ENCODE measurements at regions not wholly inside any gene's neighbourhood (a gene's known extent, or its start where the extent isn't known, plus 50 kb on each side); places are given as distances from the start of the nearest gene placed in this dataset.

DNA sequence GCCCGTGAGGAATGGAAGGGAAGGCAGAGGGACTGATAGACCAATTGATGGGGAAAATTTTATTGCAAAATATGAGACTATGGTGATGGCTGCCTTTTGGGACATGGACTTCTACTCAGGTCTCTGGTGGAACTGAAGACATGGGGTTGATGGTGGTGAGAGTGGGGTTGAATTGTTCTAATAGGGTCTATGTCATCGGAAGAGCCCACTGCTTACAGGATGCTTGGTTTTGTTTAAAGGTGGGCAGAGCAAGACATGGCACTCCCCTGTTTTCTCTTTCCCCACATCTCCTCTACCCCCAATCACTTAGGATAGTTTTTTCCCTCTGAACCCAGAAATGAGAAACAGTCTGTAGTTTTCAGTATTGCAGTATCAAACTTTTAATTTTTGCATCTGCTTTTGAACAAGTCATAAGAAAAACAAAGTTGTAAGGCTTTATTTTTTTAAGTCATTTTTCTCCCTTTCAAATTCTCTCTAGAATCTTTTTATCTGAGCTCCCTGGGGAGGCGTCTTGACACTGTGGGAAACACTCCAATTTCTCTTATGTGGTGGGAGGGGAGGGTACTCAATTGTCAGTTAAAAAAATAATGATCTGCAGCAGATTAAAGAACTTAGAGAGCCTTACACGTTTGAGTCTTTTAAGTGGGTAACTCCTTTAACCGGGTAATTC is 276.2 kb upstream of the TBC1D5 start:
- TF ChIP-seq, protein P1, sequence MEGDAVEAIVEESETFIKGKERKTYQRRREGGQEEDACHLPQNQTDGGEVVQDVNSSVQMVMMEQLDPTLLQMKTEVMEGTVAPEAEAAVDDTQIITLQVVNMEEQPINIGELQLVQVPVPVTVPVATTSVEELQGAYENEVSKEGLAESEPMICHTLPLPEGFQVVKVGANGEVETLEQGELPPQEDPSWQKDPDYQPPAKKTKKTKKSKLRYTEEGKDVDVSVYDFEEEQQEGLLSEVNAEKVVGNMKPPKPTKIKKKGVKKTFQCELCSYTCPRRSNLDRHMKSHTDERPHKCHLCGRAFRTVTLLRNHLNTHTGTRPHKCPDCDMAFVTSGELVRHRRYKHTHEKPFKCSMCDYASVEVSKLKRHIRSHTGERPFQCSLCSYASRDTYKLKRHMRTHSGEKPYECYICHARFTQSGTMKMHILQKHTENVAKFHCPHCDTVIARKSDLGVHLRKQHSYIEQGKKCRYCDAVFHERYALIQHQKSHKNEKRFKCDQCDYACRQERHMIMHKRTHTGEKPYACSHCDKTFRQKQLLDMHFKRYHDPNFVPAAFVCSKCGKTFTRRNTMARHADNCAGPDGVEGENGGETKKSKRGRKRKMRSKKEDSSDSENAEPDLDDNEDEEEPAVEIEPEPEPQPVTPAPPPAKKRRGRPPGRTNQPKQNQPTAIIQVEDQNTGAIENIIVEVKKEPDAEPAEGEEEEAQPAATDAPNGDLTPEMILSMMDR (IDR thresholded peaks at IDR 0.05), result no peak
- no peak for ATAC-seq
- intact Hi-C loops (cut with DNase I), result no loop called here

DNA sequence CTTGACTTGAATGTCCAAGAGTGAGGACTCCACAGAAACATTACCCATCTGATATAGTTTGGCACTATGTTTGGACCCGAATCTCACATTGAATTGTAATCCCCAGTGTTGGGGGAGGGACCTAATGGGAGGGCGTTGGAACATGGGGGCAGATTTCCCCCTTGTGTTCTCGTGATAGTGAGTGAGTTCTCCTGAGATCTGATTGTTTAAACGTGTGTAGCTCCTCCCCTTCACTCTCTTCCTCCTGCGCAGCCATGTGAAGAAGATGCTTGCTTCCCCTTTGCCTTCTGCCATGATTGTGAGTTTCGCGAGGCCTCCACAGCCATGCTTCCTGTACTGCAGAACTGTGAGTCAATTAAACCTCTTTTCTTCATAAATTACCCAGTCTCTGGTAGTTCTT is 273.9 kb upstream of the TBC1D5 start:
- ATAC-seq (no peak), DNase-seq (no peak)
- TF ChIP-seq, protein P1 (IDR thresholded peaks at IDR 0.05), result no peak
- Histone ChIP-seq H3K9me3 (no peaks in the 10 kb centered on the region), H3K27me3 (no peaks in the 10 kb centered on the region), H3K36me3 (no peaks in the 10 kb centered on the region), H3K4me1 (no peaks in the 10 kb centered on the region), H3K27ac (no peak overlapping the region), H3K4me3 (no peak overlapping the region)
- intact Hi-C loops (cut with DNase I), result no loop called here

More for the DNA sequence above, 276.2 kb upstream of the TBC1D5 start:
- no peak overlapping the region for H3K27ac ChIP-seq
- H3K36me3 ChIP-seq, result no peaks in the 10 kb centered on the region
- no peaks in the 10 kb centered on the region for H3K27me3 ChIP-seq
- DNase-seq, result no peak
- H3K4me3 ChIP-seq, result no peak overlapping the region
- H3K9me3 ChIP-seq, result no peaks in the 10 kb centered on the region
- no peaks in the 10 kb centered on the region for H3K4me1 ChIP-seq

DNA sequence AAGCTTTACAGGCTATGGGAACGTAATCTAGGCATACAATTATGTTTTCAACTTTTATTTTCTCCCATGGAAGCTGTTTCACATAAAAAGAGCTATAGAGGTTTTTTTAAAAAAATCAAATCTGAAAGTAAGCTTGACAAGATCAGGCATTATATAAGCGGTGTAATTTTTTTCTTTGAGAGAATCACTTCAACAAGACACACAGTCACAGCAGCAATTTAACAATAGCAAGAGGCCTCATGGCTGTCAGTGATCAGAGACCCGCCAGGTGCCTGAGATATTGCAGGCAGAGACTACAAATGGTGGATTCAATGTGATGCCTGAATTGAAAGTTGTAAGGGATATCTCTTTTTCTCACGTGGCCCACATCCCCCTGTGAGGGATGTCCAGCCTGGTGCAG is 270.5 kb upstream of the TBC1D5 start:
- no peak for ATAC-seq
- H3K36me3 ChIP-seq, result no peaks in the 10 kb centered on the region
- H3K4me1 ChIP-seq, result no peaks in the 10 kb centered on the region
- no peak for DNase-seq
- H3K9me3 ChIP-seq, result no peaks in the 10 kb centered on the region
- no peak overlapping the region for H3K27ac ChIP-seq
- TF ChIP-seq, protein P1 (IDR thresholded peaks at IDR 0.05), result no peak
- H3K27me3 ChIP-seq, result no peaks in the 10 kb centered on the region
- H3K4me3 ChIP-seq, result no peak overlapping the region
- intact Hi-C loops (cut with DNase I), result no loop called here

DNA sequence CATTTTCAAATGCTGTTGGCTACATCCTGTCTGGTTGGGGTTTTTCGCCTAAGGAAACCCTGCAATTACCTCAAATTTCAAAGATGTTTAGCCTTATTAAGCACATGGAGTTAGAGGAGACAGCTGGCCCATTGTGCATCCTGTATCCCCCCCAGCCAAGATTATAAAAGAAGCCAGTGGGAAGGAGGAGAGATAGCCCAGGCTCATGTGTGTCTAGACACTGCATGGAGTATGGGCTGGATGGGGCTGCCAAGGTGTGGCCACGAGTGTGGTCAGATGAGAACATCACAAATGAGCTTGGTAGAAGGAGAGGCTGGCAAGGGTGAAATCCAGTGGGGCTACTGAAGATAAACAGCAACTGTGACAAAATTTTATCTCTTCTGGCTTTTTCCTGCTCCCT is 270.0 kb upstream of the TBC1D5 start:
- TF ChIP-seq, protein P1 (IDR thresholded peaks at IDR 0.05), result no peak
- Histone ChIP-seq H3K9me3 (no peaks in the 10 kb centered on the region), H3K4me1 (no peaks in the 10 kb centered on the region), H3K36me3 (no peaks in the 10 kb centered on the region), H3K27me3 (no peaks in the 10 kb centered on the region), H3K27ac (no peak overlapping the region), H3K4me3 (no peak overlapping the region)
- intact Hi-C loops (cut with DNase I), result no loop called here
- ATAC-seq (no peak), DNase-seq (no peak)

DNA sequence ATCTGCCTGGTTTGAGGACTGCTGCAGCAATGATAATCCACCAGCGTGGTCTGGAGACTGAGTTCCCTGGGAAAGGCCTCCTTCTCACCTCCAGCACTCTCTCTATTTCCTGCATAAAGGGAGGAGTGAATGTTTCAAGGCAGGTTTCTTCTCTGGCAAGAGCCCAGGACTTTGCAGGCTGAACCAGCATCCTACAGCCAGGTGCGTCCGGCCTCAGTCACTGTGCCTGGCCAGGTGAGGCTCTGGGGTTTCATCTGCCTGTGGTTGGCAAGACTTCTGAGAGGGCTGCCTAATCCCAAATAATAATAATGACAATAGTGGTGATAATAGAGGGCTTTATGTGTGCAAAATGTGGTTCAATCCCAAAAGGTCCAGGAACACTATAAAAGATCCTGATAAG is 269.0 kb upstream of the TBC1D5 start:
- no peaks in the 10 kb centered on the region for H3K36me3 ChIP-seq
- no peaks in the 10 kb centered on the region for H3K9me3 ChIP-seq
- intact Hi-C loops (cut with DNase I), result no loop called here
- no peak for DNase-seq
- no peak overlapping the region for H3K27ac ChIP-seq
- TF ChIP-seq, protein P1 (IDR thresholded peaks at IDR 0.05), result no peak
- no peak overlapping the region for H3K4me3 ChIP-seq
- ATAC-seq, result no peak
- H3K27me3 ChIP-seq, result no peaks in the 10 kb centered on the region
- H3K4me1 ChIP-seq, result no peaks in the 10 kb centered on the region

DNA sequence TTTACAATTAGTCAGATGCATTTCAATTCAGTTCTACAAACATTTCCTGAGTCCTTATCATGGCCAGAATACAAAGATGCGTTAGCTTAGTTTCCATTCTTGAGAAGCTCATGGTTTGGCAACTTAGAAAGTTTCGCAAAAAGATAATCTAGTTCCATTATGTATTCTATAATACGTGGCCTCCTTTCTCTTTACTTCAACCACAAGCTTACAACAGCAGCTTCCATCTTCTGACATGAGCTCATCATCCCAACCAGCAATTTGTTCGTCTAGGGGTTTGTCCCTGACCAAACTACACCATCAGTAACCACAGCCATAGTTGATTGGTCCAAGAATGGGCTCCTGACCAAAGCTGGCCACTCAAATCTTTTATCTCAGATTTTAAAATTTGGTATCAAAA is 267.6 kb upstream of the TBC1D5 start:
- no peak for DNase-seq
- intact Hi-C loops (cut with DNase I), result no loop called here
- no peaks in the 10 kb centered on the region for H3K4me1 ChIP-seq
- no peaks in the 10 kb centered on the region for H3K36me3 ChIP-seq
- TF ChIP-seq, protein P1 (IDR thresholded peaks at IDR 0.05), result no peak
- no peaks in the 10 kb centered on the region for H3K9me3 ChIP-seq
- no peak for ATAC-seq
- H3K27me3 ChIP-seq, result no peaks in the 10 kb centered on the region
- no peak overlapping the region for H3K4me3 ChIP-seq
- no peak overlapping the region for H3K27ac ChIP-seq

Measured in upper lobe of right lung (tissue), 1 donor.